GM23338 (cell line): ENCODE measurements at regions not wholly inside any gene's neighbourhood (a gene's known extent, or its start where the extent isn't known, plus 50 kb on each side); places are given as distances from the start of the nearest gene placed in this dataset.

Source experiments
- CREB1 ChIP-seq: fragments of 250-450 bp; sonication (Bioruptor Pico); IDR thresholded peaks from 2 replicates; pipeline ENCODE4 v1.5.0; 2020; ENCODE audit warnings: low read depth, mild to moderate bottlenecking, moderate library complexity
- EZH2 ChIP-seq: fragments of 200-600 bp; sonication (generic); IDR thresholded peaks from one replicate; pipeline ENCODE4 v1.8.0; 2017; ENCODE audit warnings: antibody characterized with exemption, mild to moderate bottlenecking, low read depth; ENCODE audit not compliant: unreplicated experiment
- EZH2phosphoT487 ChIP-seq: fragments of 200-600 bp; sonication (generic); IDR thresholded peaks from one replicate; pipeline ENCODE4 v1.8.1; 2018; ENCODE audit warnings: antibody characterized with exemption; ENCODE audit not compliant: unreplicated experiment
- NANOG ChIP-seq: IDR thresholded peaks from 2 replicates; pipeline ENCODE4 v1.6.1; 2016; ENCODE audit warnings: antibody characterized with exemption, borderline replicate concordance
- REST ChIP-seq: IDR thresholded peaks from one replicate; pipeline ENCODE4 v1.6.1; 2018; ENCODE audit warnings: antibody characterized with exemption; ENCODE audit not compliant: unreplicated experiment
- STAT1 ChIP-seq: IDR thresholded peaks from one replicate; pipeline ENCODE4 v1.6.1; 2016; ENCODE audit warnings: antibody characterized with exemption; ENCODE audit not compliant: unreplicated experiment
- ZNF114 ChIP-seq: fragments of 250-450 bp; sonication (Bioruptor Pico); IDR thresholded peaks from 2 replicates; pipeline ENCODE4 v1.5.0; 2020; ENCODE audit warnings: mild to moderate bottlenecking, moderate library complexity
- ZNF331 ChIP-seq: fragments of 250-450 bp; sonication (Bioruptor Pico); IDR thresholded peaks from 2 replicates; pipeline ENCODE4 v1.5.0; 2020; ENCODE audit warnings: low read depth, mild to moderate bottlenecking, moderate library complexity
- TF ChIP-seq, protein P1 (sequence below): fragments of 250-450 bp; sonication (Bioruptor Pico); IDR thresholded peaks from 2 replicates; pipeline ENCODE4 v1.5.0; 2020; ENCODE audit warnings: mild to moderate bottlenecking, moderate library complexity
- TF ChIP-seq, protein P2 (sequence below): IDR thresholded peaks from 2 replicates; pipeline ENCODE4 v1.6.1; 2016; ENCODE audit warnings: antibody characterized with exemption

DNA sequence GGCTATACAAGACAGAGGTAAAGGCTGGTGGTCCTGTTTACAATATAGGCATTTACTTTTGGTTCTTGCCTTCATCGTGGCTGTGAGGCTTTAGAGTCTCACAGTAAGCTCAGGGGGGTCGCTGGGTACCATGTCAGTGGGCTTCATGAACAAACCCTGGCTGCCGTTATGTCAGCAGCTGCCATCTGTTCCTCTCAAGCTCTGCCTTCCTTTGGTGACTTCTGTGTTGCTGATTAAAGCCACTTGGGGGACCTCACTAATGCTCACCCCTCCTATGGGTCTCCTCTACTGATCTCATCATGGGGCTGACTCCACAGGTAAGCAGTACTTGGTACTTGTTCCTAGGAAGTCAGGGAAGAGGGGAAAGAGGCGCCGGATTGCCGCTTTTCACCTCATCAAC lies 268.7 kb downstream of the TTC6 start (continued):
- TF ChIP-seq, protein P1, sequence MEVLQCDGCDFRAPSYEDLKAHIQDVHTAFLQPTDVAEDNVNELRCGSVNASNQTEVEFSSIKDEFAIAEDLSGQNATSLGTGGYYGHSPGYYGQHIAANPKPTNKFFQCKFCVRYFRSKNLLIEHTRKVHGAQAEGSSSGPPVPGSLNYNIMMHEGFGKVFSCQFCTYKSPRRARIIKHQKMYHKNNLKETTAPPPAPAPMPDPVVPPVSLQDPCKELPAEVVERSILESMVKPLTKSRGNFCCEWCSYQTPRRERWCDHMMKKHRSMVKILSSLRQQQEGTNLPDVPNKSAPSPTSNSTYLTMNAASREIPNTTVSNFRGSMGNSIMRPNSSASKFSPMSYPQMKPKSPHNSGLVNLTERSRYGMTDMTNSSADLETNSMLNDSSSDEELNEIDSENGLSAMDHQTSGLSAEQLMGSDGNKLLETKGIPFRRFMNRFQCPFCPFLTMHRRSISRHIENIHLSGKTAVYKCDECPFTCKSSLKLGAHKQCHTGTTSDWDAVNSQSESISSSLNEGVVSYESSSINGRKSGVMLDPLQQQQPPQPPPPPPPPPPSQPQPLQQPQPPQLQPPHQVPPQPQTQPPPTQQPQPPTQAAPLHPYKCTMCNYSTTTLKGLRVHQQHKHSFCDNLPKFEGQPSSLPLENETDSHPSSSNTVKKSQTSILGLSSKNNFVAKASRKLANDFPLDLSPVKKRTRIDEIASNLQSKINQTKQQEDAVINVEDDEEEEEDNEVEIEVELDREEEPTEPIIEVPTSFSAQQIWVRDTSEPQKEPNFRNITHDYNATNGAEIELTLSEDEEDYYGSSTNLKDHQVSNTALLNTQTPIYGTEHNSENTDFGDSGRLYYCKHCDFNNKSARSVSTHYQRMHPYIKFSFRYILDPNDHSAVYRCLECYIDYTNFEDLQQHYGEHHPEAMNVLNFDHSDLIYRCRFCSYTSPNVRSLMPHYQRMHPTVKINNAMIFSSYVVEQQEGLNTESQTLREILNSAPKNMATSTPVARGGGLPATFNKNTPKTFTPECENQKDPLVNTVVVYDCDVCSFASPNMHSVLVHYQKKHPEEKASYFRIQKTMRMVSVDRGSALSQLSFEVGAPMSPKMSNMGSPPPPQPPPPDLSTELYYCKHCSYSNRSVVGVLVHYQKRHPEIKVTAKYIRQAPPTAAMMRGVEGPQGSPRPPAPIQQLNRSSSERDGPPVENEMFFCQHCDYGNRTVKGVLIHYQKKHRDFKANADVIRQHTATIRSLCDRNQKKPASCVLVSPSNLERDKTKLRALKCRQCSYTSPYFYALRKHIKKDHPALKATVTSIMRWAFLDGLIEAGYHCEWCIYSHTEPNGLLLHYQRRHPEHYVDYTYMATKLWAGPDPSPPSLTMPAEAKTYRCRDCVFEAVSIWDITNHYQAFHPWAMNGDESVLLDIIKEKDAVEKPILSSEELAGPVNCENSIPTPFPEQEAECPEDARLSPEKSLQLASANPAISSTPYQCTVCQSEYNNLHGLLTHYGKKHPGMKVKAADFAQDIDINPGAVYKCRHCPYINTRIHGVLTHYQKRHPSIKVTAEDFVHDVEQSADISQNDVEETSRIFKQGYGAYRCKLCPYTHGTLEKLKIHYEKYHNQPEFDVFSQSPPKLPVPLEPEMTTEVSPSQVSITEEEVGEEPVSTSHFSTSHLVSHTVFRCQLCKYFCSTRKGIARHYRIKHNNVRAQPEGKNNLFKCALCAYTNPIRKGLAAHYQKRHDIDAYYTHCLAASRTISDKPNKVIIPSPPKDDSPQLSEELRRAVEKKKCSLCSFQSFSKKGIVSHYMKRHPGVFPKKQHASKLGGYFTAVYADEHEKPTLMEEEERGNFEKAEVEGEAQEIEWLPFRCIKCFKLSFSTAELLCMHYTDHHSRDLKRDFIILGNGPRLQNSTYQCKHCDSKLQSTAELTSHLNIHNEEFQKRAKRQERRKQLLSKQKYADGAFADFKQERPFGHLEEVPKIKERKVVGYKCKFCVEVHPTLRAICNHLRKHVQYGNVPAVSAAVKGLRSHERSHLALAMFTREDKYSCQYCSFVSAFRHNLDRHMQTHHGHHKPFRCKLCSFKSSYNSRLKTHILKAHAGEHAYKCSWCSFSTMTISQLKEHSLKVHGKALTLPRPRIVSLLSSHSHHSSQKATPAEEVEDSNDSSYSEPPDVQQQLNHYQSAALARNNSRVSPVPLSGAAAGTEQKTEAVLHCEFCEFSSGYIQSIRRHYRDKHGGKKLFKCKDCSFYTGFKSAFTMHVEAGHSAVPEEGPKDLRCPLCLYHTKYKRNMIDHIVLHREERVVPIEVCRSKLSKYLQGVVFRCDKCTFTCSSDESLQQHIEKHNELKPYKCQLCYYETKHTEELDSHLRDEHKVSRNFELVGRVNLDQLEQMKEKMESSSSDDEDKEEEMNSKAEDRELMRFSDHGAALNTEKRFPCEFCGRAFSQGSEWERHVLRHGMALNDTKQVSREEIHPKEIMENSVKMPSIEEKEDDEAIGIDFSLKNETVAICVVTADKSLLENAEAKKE (CRISPR knock-in tag): no peak
- TF ChIP-seq STAT1 (no peak), EZH2 (no peak), CREB1 (CRISPR knock-in tag) (no peak), ZNF331 (CRISPR knock-in tag) (no peak), NANOG (no peak), EZH2phosphoT487 (no peak), ZNF114 (CRISPR knock-in tag) (no peak), REST (no peak)
- TF ChIP-seq, protein P2, sequence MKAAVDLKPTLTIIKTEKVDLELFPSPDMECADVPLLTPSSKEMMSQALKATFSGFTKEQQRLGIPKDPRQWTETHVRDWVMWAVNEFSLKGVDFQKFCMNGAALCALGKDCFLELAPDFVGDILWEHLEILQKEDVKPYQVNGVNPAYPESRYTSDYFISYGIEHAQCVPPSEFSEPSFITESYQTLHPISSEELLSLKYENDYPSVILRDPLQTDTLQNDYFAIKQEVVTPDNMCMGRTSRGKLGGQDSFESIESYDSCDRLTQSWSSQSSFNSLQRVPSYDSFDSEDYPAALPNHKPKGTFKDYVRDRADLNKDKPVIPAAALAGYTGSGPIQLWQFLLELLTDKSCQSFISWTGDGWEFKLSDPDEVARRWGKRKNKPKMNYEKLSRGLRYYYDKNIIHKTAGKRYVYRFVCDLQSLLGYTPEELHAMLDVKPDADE: no peak
